ENCODE measurements at regions not wholly inside any gene's neighbourhood (a gene's known extent, or its start where the extent isn't known, plus 50 kb on each side); places are given as distances from the start of the nearest gene placed in this dataset.

GRCh38 chr13:99078017-99078771, 100.3 kb upstream of the DOCK9 start:
- no peak overlapping the region for H3K4me3 ChIP-seq (ENCODE audit: insufficient read length, low read depth)
- H3K9me3 ChIP-seq (ENCODE audit: insufficient read depth, low read length): peaks cover 5% of the 10 kb centered on the region; the same call in 1 of the 2 replicates
- H3K36me3 ChIP-seq (ENCODE audit: insufficient read depth, insufficient read length, low read length): no peaks in the 10 kb centered on the region
- H3K9ac ChIP-seq (ENCODE audit: insufficient read length, low read depth): no peak overlapping the region
- TF ChIP-seq SUZ12 (IDR thresholded peaks at IDR 0.05; ENCODE audit: extremely low read depth, insufficient read depth, insufficient read length) (no peak), YY1 (IDR thresholded peaks at IDR 0.05; ENCODE audit: insufficient read depth, insufficient read length) (no peak), ZNF274 (IDR thresholded peaks at IDR 0.05; ENCODE audit: low read depth, low read length) (no peak)
- H3K27me3 ChIP-seq (ENCODE audit: insufficient read depth, insufficient read length): no peaks in the 10 kb centered on the region
- no peaks in the 10 kb centered on the region for H3K4me1 ChIP-seq (ENCODE audit: insufficient read depth, insufficient read length)
- no peak for DNase-seq (ENCODE audit: low read depth, low spot score)

DNA sequence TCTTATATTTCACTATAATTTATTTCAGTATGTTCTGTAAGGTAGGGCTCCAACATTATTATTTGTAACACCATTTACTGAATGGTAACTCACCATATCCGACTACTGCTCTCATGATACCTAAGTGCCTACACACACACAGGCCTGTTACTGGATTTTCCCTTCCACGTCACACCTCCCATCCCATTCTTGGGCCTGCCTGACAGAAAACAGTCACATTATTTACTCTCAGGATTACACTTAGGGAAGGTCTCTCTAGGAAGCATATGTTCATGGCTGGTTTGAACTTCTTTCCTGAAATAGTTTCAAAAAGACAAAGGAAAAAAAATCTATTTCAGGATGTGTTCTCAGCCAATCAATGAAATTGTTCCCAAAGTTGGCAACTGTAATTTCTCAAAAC, 102.3 kb upstream of the DOCK9 start:
- Histone ChIP-seq H3K9ac (ENCODE audit: insufficient read length, low read depth) (no peak overlapping the region), H3K4me3 (ENCODE audit: insufficient read length, low read depth) (no peak overlapping the region), H3K9me3 (ENCODE audit: insufficient read depth, low read length) (no peaks in the 10 kb centered on the region), H3K4me1 (ENCODE audit: insufficient read depth, insufficient read length) (peaks cover 2% of the 10 kb centered on the region), H3K36me3 (ENCODE audit: insufficient read depth, insufficient read length, low read length) (no peaks in the 10 kb centered on the region), H3K27me3 (ENCODE audit: insufficient read depth, insufficient read length) (peaks cover 17% of the 10 kb centered on the region)
- TF ChIP-seq ZNF274 (IDR thresholded peaks at IDR 0.05; ENCODE audit: low read depth, low read length): no peak
- no peak for TF ChIP-seq SUZ12 (IDR thresholded peaks at IDR 0.05; ENCODE audit: extremely low read depth, insufficient read depth, insufficient read length)
- TF ChIP-seq YY1 (IDR thresholded peaks at IDR 0.05; ENCODE audit: insufficient read depth, insufficient read length): no peak
- DNase-seq (ENCODE audit: low read depth, low spot score): no peak

DNA sequence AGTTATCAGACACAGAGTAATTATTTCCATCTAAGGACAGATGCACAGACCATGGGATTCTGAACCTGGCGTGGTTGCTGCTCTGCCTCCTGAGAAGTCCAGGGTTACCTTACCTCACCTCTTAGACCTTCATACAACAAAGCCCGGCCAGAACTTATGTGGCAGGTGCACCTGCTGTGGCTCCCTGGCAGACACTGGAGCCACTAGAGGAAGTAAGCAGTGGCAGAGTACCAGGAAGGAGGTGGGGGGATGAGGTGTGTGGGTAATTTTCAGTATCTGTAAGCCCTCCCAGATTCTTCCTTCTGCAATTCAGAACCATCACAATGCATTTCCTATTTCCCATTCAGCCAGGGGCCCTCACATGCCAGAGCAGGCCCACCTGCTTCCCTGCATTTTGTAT, 106.1 kb upstream of the DOCK9 start:
- DNase-seq (ENCODE audit: low read depth, low spot score): no peak
- no peak overlapping the region for H3K9ac ChIP-seq (ENCODE audit: insufficient read length, low read depth)
- no peak overlapping the region for H3K4me3 ChIP-seq (ENCODE audit: insufficient read length, low read depth)
- H3K36me3 ChIP-seq (ENCODE audit: insufficient read depth, insufficient read length, low read length): no peaks in the 10 kb centered on the region
- peaks cover 2% of the 10 kb centered on the region for H3K4me1 ChIP-seq (ENCODE audit: insufficient read depth, insufficient read length)
- peaks cover 47% of the 10 kb centered on the region for H3K27me3 ChIP-seq (ENCODE audit: insufficient read depth, insufficient read length)
- H3K9me3 ChIP-seq (ENCODE audit: insufficient read depth, low read length): no peaks in the 10 kb centered on the region
- TF ChIP-seq YY1 (IDR thresholded peaks at IDR 0.05; ENCODE audit: insufficient read depth, insufficient read length): no peak
- no peak for TF ChIP-seq SUZ12 (IDR thresholded peaks at IDR 0.05; ENCODE audit: extremely low read depth, insufficient read depth, insufficient read length)
- TF ChIP-seq ZNF274 (IDR thresholded peaks at IDR 0.05; ENCODE audit: low read depth, low read length): no peak

DNA sequence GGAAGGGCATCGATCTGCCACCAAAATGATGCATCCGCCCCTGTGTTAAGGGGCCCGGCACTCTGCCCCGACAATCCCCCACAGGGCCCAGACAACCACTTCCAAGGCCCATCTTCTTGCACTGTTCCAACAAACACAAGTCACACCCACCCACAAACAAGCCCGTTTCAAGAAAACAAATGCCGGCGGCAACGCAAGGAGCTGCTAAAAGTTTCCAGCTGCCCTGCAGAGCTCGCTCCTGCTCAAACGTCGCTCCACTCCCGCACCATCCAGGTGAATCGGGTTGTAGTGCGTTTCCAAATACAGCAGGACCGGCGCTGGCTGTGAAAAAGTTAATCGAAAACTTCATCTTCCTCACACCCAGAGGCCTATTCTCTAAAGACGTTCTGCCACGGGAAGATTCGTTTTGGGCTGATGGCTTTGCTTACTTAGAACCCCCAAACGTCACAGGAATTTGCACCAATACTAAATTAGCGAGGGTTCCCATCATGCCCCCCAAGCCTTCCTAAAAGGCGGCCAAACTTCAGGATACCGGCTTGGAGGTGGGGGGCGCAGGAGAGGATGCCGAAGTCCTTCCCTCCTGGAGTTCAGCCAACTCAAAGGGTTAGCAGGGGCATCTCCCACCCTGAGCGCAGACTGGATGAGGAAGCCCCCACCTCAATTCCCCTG, 107.4 kb upstream of the DOCK9 start:
- Histone ChIP-seq H3K36me3 (ENCODE audit: insufficient read depth, insufficient read length, low read length) (no peaks in the 10 kb centered on the region), H3K9ac (ENCODE audit: insufficient read length, low read depth) (peak overlapping the region; percentile 64), H3K4me1 (ENCODE audit: insufficient read depth, insufficient read length) (peaks cover 2% of the 10 kb centered on the region), H3K9me3 (ENCODE audit: insufficient read depth, low read length) (no peaks in the 10 kb centered on the region), H3K4me3 (ENCODE audit: insufficient read length, low read depth) (peak overlapping the region; percentile 49), H3K27me3 (ENCODE audit: insufficient read depth, insufficient read length) (peaks cover 58% of the 10 kb centered on the region)
- no peak for DNase-seq (ENCODE audit: low read depth, low spot score)
- TF ChIP-seq ZNF274 (IDR thresholded peaks at IDR 0.05; ENCODE audit: low read depth, low read length): no peak
- TF ChIP-seq YY1 (IDR thresholded peaks at IDR 0.05; ENCODE audit: insufficient read depth, insufficient read length): no peak
- TF ChIP-seq SUZ12 (IDR thresholded peaks at IDR 0.05; ENCODE audit: extremely low read depth, insufficient read depth, insufficient read length): no peak

GRCh38 chr13:99085808-99086266, 108.0 kb upstream of the DOCK9 start:
- Histone ChIP-seq H3K9ac (ENCODE audit: insufficient read length, low read depth) (peak overlapping the region; percentile 76), H3K4me3 (ENCODE audit: insufficient read length, low read depth) (peak overlapping the region; percentile 49), H3K9me3 (ENCODE audit: insufficient read depth, low read length) (no peaks in the 10 kb centered on the region), H3K36me3 (ENCODE audit: insufficient read depth, insufficient read length, low read length) (no peaks in the 10 kb centered on the region), H3K4me1 (ENCODE audit: insufficient read depth, insufficient read length) (peaks cover 2% of the 10 kb centered on the region), H3K27me3 (ENCODE audit: insufficient read depth, insufficient read length) (peaks cover 59% of the 10 kb centered on the region)
- TF ChIP-seq YY1 (IDR thresholded peaks at IDR 0.05; ENCODE audit: insufficient read depth, insufficient read length) (no peak), ZNF274 (IDR thresholded peaks at IDR 0.05; ENCODE audit: low read depth, low read length) (no peak), SUZ12 (IDR thresholded peaks at IDR 0.05; ENCODE audit: extremely low read depth, insufficient read depth, insufficient read length) (no peak)
- no peak for DNase-seq (ENCODE audit: low read depth, low spot score)

- H3K27me3 ChIP-seq (ENCODE audit: insufficient read depth, insufficient read length): peaks cover 59% of the 10 kb centered on the region
- peak overlapping the region; percentile 86 for H3K9ac ChIP-seq (ENCODE audit: insufficient read length, low read depth)
- peak overlapping the region; percentile 71 for H3K4me3 ChIP-seq (ENCODE audit: insufficient read length, low read depth)
- no peak for DNase-seq (ENCODE audit: low read depth, low spot score)
- H3K36me3 ChIP-seq (ENCODE audit: insufficient read depth, insufficient read length, low read length): no peaks in the 10 kb centered on the region
- H3K9me3 ChIP-seq (ENCODE audit: insufficient read depth, low read length): no peaks in the 10 kb centered on the region
- TF ChIP-seq ZNF274 (IDR thresholded peaks at IDR 0.05; ENCODE audit: low read depth, low read length): no peak
- TF ChIP-seq SUZ12 (IDR thresholded peaks at IDR 0.05; ENCODE audit: extremely low read depth, insufficient read depth, insufficient read length): no peak
- no peak for TF ChIP-seq YY1 (IDR thresholded peaks at IDR 0.05; ENCODE audit: insufficient read depth, insufficient read length)
- peaks cover 2% of the 10 kb centered on the region for H3K4me1 ChIP-seq (ENCODE audit: insufficient read depth, insufficient read length)
These were observed 108.6 kb upstream of the DOCK9 start for GRCh38 chr13:99086267-99087097.

All from NT2/D1 (cell line).